ENCODE measurements at regions not wholly inside any gene's neighbourhood (a gene's known extent, or its start where the extent isn't known, plus 50 kb on each side); places are given as distances from the start of the nearest gene placed in this dataset.

DNA sequence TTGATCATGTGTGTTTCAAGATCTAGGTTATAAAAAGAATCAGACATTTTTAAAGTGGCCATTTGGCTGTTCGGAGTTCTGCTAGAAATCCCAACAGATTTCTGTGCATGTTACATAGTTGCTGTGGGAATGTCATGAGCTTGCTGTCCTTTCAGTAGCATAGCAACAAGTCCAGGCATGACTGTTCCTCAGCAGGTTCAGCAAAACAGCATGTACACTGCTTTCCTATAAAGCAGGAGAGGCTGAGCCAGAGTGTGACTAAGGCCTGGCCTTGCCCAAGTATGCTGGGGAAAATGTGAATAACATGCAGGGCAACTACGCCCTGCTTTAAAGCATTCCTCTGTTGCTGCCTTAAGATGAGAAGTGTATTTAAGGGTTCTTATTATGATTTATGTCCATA is 217.1 kb upstream of the SMIM31 start:
- Histone ChIP-seq H3K4me1 (ENCODE audit: control extremely low read depth in 1 of 4, control insufficient read depth in 4 of 4, insufficient read depth in 4 of 4, low read length in 3 of 4) (no peaks in the 10 kb centered on the region), H3K4me3 (ENCODE audit: control insufficient read depth in 1 of 7, extremely low read depth in 1 of 7, insufficient read depth in 4 of 7, low read depth in 2 of 7, low read length in 6 of 7) (no peak overlapping the region), H3K9me3 (ENCODE audit: control extremely low read depth in 1 of 5, control insufficient read depth in 4 of 5, insufficient read depth in 2 of 5, low read depth in 1 of 5, low read length in 4 of 5) (peaks cover 0 to 5% (median 4%) of the 10 kb centered on the region in 5 experiments), H3K27me3 (replicated peaks in 2 of 5; ENCODE audit: control insufficient read depth in 4 of 5, insufficient read depth in 5 of 5, low read length in 4 of 5) (no peaks in the 10 kb centered on the region), H3K27ac (ENCODE audit: insufficient read depth in 1 of 2, low read depth in 1 of 2, low read length in 2 of 2, poor library complexity in 1 of 2, severe bottlenecking in 2 of 2) (no peak overlapping the region), H3K36me3 (ENCODE audit: control insufficient read depth in 4 of 4, insufficient read depth in 4 of 4, low read length in 3 of 4) (no peaks in the 10 kb centered on the region)
- DNase-seq: no peak
- 100% methylated on average over 1 of the region's 2 CpGs for WGBS (ENCODE audit: insufficient coverage)
- ChIA-PET POLR2A (no interaction called here), CTCF (no interaction called here)

DNA sequence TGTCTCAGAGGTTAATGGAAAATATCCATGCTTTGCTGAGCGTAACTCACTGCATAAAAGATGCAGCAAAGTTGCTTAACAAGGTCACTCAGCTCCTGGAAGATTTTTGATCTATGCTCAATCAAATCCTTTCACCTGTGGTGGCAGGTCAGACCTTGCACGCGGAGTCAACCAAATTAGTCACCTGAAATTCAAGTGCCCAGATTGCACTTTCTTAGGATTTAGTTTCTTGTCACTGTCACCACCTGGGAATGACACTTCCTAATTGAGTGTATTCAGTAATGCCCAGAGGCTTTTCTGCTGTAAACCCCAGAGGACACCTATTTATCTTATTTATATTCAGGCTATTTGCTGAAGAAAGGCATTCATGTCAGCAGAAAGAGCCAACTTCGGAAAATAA is 215.8 kb upstream of the SMIM31 start:
- no peaks in the 10 kb centered on the region for H3K4me1 ChIP-seq (ENCODE audit: control extremely low read depth in 1 of 4, control insufficient read depth in 4 of 4, insufficient read depth in 4 of 4, low read length in 3 of 4)
- H3K9me3 ChIP-seq (ENCODE audit: control extremely low read depth in 1 of 5, control insufficient read depth in 4 of 5, insufficient read depth in 2 of 5, low read depth in 1 of 5, low read length in 4 of 5): peaks cover 0 to 5% (median 4%) of the 10 kb centered on the region in 5 experiments
- H3K27me3 ChIP-seq (replicated peaks in 2 of 5; ENCODE audit: control insufficient read depth in 4 of 5, insufficient read depth in 5 of 5, low read length in 4 of 5): no peaks in the 10 kb centered on the region
- no peak overlapping the region for H3K4me3 ChIP-seq (ENCODE audit: control insufficient read depth in 1 of 7, extremely low read depth in 1 of 7, insufficient read depth in 4 of 7, low read depth in 2 of 7, low read length in 6 of 7)
- DNase-seq: no peak
- POLR2A ChIA-PET: no interaction called here
- H3K36me3 ChIP-seq (ENCODE audit: control insufficient read depth in 4 of 4, insufficient read depth in 4 of 4, low read length in 3 of 4): no peaks in the 10 kb centered on the region
- 95% methylated on average over 4 of the region's 4 CpGs for WGBS (ENCODE audit: insufficient coverage)
- CTCF ChIA-PET: no interaction called here
- H3K27ac ChIP-seq (ENCODE audit: insufficient read depth in 1 of 2, low read depth in 1 of 2, low read length in 2 of 2, poor library complexity in 1 of 2, severe bottlenecking in 2 of 2): no peak overlapping the region

DNA sequence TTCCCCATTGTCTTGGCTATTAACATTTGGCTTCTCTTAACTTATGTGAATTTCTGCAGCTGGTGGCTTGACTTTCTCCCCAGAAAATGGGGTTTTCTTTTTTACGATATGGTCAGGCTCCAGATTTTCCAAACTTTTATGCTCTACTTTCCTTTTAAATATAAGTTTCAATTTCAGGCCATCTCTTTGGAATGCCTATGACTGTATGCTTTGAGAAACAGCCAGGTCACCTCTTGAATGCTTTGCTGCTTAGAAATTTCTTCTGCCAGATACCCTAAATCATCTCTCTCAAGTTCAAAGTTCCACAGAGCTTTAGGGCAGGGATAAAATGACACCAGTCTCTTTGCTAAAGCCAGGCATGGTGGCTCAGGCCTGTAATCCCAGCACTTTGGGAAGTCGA is 212.9 kb upstream of the SMIM31 start:
- Histone ChIP-seq H3K36me3 (ENCODE audit: control insufficient read depth in 4 of 4, insufficient read depth in 4 of 4, low read length in 3 of 4) (no peaks in the 10 kb centered on the region), H3K4me1 (ENCODE audit: control extremely low read depth in 1 of 4, control insufficient read depth in 4 of 4, insufficient read depth in 4 of 4, low read length in 3 of 4) (no peaks in the 10 kb centered on the region), H3K27me3 (replicated peaks in 2 of 5; ENCODE audit: control insufficient read depth in 4 of 5, insufficient read depth in 5 of 5, low read length in 4 of 5) (no peaks in the 10 kb centered on the region), H3K9me3 (ENCODE audit: control extremely low read depth in 1 of 5, control insufficient read depth in 4 of 5, insufficient read depth in 2 of 5, low read depth in 1 of 5, low read length in 4 of 5) (peaks cover 0 to 6% (median 4%) of the 10 kb centered on the region in 5 experiments), H3K4me3 (ENCODE audit: control insufficient read depth in 1 of 7, extremely low read depth in 1 of 7, insufficient read depth in 4 of 7, low read depth in 2 of 7, low read length in 6 of 7) (no peak overlapping the region), H3K27ac (ENCODE audit: insufficient read depth in 1 of 2, low read depth in 1 of 2, low read length in 2 of 2, poor library complexity in 1 of 2, severe bottlenecking in 2 of 2) (no peak overlapping the region)
- no peak for DNase-seq
- WGBS (ENCODE audit: insufficient coverage): no CpG with 5 or more reads among the region's 2 CpGs
- ChIA-PET POLR2A (no interaction called here), CTCF (no interaction called here)

DNA sequence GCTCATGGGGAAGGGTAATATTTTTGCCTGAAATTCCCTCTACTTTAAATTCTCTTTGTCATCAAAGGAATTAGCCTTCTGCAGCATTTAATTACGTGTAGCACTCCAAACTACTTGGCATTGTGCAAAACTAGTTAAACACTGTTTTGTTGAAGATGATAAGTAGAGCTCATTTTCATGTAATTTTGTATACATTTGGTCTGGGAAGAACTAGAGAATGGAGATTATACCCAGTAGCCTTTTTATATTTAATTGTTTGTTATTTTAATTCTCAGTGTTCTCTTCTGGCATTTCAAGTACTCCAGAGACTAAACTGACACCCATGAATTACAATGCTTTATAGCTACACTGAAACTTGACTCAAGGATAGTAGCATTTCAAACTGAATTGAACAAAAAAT is 211.5 kb upstream of the SMIM31 start:
- no CpG with 5 or more reads among the region's 1 CpG for WGBS (ENCODE audit: insufficient coverage)
- H3K27ac ChIP-seq (ENCODE audit: insufficient read depth in 1 of 2, low read depth in 1 of 2, low read length in 2 of 2, poor library complexity in 1 of 2, severe bottlenecking in 2 of 2): no peak overlapping the region
- no peaks in the 10 kb centered on the region for H3K36me3 ChIP-seq (ENCODE audit: control insufficient read depth in 4 of 4, insufficient read depth in 4 of 4, low read length in 3 of 4)
- ChIA-PET CTCF (no interaction called here), POLR2A (no interaction called here)
- no peak for DNase-seq
- no peaks in the 10 kb centered on the region for H3K4me1 ChIP-seq (ENCODE audit: control extremely low read depth in 1 of 4, control insufficient read depth in 4 of 4, insufficient read depth in 4 of 4, low read length in 3 of 4)
- no peak overlapping the region for H3K4me3 ChIP-seq (ENCODE audit: control insufficient read depth in 1 of 7, extremely low read depth in 1 of 7, insufficient read depth in 4 of 7, low read depth in 2 of 7, low read length in 6 of 7)
- peaks cover 0 to 6% (median 4%) of the 10 kb centered on the region in 5 experiments for H3K9me3 ChIP-seq (ENCODE audit: control extremely low read depth in 1 of 5, control insufficient read depth in 4 of 5, insufficient read depth in 2 of 5, low read depth in 1 of 5, low read length in 4 of 5)
- H3K27me3 ChIP-seq (replicated peaks in 2 of 5; ENCODE audit: control insufficient read depth in 4 of 5, insufficient read depth in 5 of 5, low read length in 4 of 5): no peaks in the 10 kb centered on the region

DNA sequence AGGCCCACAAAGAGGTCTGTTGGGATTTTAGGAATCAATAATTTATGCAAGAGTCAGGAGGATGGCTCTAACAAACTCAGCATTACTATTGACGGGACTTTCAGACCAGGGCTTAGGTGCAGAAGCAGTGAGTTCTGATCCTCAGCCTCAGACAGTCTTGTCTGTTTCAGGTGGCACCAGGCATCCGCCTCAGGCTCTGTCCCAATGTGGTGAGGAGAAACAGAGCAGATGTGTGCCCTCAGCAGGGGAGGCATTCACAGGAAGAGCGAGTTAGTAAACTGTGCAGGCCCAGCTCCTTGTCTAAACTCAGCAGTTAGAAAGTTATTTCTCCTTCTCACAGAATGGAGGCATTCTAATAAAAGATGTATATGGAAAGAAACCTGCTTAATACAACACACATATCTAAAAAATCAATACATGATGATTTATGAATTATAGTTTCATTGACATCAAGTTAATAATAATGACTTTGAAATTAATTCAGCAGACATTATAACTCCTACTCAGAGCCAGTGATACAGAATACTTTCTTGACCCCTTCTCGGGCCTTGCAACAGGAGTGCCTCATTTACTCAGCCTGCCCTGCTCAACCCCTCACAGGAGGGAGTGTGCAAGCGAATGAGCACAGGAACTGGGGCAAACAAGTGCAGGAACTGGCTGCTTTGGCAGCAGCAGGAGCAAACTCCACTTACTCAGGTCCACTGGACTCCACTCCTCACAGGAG is 202.8 kb upstream of the SMIM31 start:
- Histone ChIP-seq H3K27ac (ENCODE audit: insufficient read depth in 1 of 2, low read depth in 1 of 2, low read length in 2 of 2, poor library complexity in 1 of 2, severe bottlenecking in 2 of 2) (no peak overlapping the region), H3K4me1 (ENCODE audit: control extremely low read depth in 1 of 4, control insufficient read depth in 4 of 4, insufficient read depth in 4 of 4, low read length in 3 of 4) (no peaks in the 10 kb centered on the region), H3K4me3 (ENCODE audit: control insufficient read depth in 1 of 7, extremely low read depth in 1 of 7, insufficient read depth in 4 of 7, low read depth in 2 of 7, low read length in 6 of 7) (no peak overlapping the region), H3K9me3 (ENCODE audit: control extremely low read depth in 1 of 5, control insufficient read depth in 4 of 5, insufficient read depth in 2 of 5, low read depth in 1 of 5, low read length in 4 of 5) (peaks cover 0 to 3% (median 0%) of the 10 kb centered on the region in 5 experiments), H3K36me3 (ENCODE audit: control insufficient read depth in 4 of 4, insufficient read depth in 4 of 4, low read length in 3 of 4) (no peaks in the 10 kb centered on the region), H3K27me3 (replicated peaks in 2 of 5; ENCODE audit: control insufficient read depth in 4 of 5, insufficient read depth in 5 of 5, low read length in 4 of 5) (no peaks in the 10 kb centered on the region)
- ChIA-PET CTCF (no interaction called here), POLR2A (no interaction called here)
- no peak for DNase-seq
- 94% methylated on average over 5 of the region's 5 CpGs for WGBS (ENCODE audit: insufficient coverage)

DNA sequence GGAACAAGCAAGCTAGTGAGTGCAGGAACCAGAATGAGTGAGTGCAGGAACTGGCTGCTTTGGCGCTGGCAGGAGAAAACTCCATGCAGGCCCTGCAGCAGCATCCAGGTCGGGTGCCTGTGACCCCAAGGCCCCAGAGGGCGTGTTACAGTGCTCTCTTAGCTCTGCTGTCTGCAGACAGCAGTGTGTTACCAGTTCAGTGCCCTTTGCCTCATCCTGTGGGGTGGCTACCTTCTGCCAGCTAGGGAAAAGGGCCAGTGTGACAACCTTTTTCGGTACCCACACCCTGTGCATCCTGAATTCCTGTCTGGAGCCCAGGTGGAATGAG is 202.3 kb upstream of the SMIM31 start:
- no peak for DNase-seq
- POLR2A ChIA-PET: no interaction called here
- H3K4me3 ChIP-seq (ENCODE audit: control insufficient read depth in 1 of 7, extremely low read depth in 1 of 7, insufficient read depth in 4 of 7, low read depth in 2 of 7, low read length in 6 of 7): no peak overlapping the region
- H3K9me3 ChIP-seq (ENCODE audit: control extremely low read depth in 1 of 5, control insufficient read depth in 4 of 5, insufficient read depth in 2 of 5, low read depth in 1 of 5, low read length in 4 of 5): peaks cover 0 to 3% (median 0%) of the 10 kb centered on the region in 5 experiments
- CTCF ChIA-PET: no interaction called here
- H3K36me3 ChIP-seq (ENCODE audit: control insufficient read depth in 4 of 4, insufficient read depth in 4 of 4, low read length in 3 of 4): no peaks in the 10 kb centered on the region
- no peaks in the 10 kb centered on the region for H3K4me1 ChIP-seq (ENCODE audit: control extremely low read depth in 1 of 4, control insufficient read depth in 4 of 4, insufficient read depth in 4 of 4, low read length in 3 of 4)
- no peaks in the 10 kb centered on the region for H3K27me3 ChIP-seq (replicated peaks in 2 of 5; ENCODE audit: control insufficient read depth in 4 of 5, insufficient read depth in 5 of 5, low read length in 4 of 5)
- WGBS (ENCODE audit: insufficient coverage): 83% methylated on average over 4 of the region's 4 CpGs
- H3K27ac ChIP-seq (ENCODE audit: insufficient read depth in 1 of 2, low read depth in 1 of 2, low read length in 2 of 2, poor library complexity in 1 of 2, severe bottlenecking in 2 of 2): no peak overlapping the region

DNA sequence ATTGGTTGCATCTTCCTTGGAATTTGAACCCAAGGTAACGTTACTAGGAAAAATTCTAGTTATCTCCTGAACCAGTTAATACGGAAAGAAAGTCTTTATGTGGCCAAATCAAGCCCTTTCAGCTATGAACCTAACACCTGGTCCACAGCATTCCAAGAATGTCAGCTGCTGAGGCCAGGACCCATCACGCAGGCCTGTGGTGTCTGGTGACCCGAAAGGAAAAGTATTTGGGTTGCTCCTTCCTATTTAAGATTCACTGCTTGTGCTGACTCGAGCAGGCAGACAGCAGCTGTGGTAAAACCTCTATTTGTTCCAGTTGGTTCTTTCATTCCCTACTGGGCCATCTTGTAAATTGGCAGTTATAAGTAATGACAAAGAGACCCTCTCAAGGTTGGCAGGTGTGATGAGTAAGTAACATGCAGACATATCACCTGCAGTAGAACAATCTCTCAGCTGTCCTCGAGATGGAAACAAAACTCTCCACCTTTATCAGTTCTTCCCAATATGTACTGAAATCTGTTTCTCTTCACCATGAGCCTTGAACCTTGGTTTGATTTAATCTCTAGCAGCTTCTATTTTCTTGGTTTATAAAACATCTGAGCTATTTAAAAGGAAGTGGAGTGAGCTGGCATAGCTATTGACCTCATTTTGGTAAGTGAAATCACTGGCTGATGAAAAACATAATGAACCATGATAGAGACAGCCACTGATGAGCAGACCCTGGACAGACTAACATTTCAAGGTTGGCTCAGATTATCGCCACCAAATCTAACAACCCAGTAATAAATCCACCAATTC is 182.1 kb upstream of the SMIM31 start:
- POLR2A ChIA-PET: no interaction called here
- no peaks in the 10 kb centered on the region for H3K4me1 ChIP-seq (ENCODE audit: control extremely low read depth in 1 of 4, control insufficient read depth in 4 of 4, insufficient read depth in 4 of 4, low read length in 3 of 4)
- no peak overlapping the region for H3K4me3 ChIP-seq (ENCODE audit: control insufficient read depth in 1 of 7, extremely low read depth in 1 of 7, insufficient read depth in 4 of 7, low read depth in 2 of 7, low read length in 6 of 7)
- H3K27me3 ChIP-seq (replicated peaks in 2 of 5; ENCODE audit: control insufficient read depth in 4 of 5, insufficient read depth in 5 of 5, low read length in 4 of 5): no peaks in the 10 kb centered on the region
- no peak for DNase-seq
- CTCF ChIA-PET: no interaction called here
- 77% methylated on average over 6 of the region's 7 CpGs for WGBS (ENCODE audit: insufficient coverage)
- no peak overlapping the region for H3K27ac ChIP-seq (ENCODE audit: insufficient read depth in 1 of 2, low read depth in 1 of 2, low read length in 2 of 2, poor library complexity in 1 of 2, severe bottlenecking in 2 of 2)
- no peaks in the 10 kb centered on the region for H3K36me3 ChIP-seq (ENCODE audit: control insufficient read depth in 4 of 4, insufficient read depth in 4 of 4, low read length in 3 of 4)
- H3K9me3 ChIP-seq (ENCODE audit: control extremely low read depth in 1 of 5, control insufficient read depth in 4 of 5, insufficient read depth in 2 of 5, low read depth in 1 of 5, low read length in 4 of 5): peaks cover 0 to 1% (median 0%) of the 10 kb centered on the region in 5 experiments

Data from common myeloid progenitor, CD34-positive (primary cell).